Caki2 (cell line): ENCODE measurements at regions not wholly inside any gene's neighbourhood (a gene's known extent, or its start where the extent isn't known, plus 50 kb on each side); places are given as distances from the start of the nearest gene placed in this dataset.

ENCODE experiments used
- DNase-seq: peaks from one replicate; pipeline ENCODE4 v3.0.0-alpha.2; 2015; ENCODE audit warnings: low read depth
- in situ Hi-C: cut with HindIII; loops from 2 replicates; pipeline ENCODE4 v1.10.0; 2016; ENCODE audit warnings: low sequenced_read_pairs, low pct_unique_long_range_greater_than_20kb, mixed read lengths

GRCh38 chr13:112124141-112124540 lies 57.2 kb downstream of the SOX1 start:
- in situ Hi-C loops, result no loop called here
- no peak for DNase-seq

GRCh38 chr13:112127564-112128330 lies 60.8 kb downstream of the SOX1 start:
- in situ Hi-C loops, result no loop called here
- DNase-seq, result no peak

- in situ Hi-C loops, result no loop called here
- DNase-seq, result no peak
Measured at GRCh38 chr13:112128331-112128610, 61.3 kb downstream of the SOX1 start.

GRCh38 chr13:112130418-112130817 lies 63.5 kb downstream of the SOX1 start:
- in situ Hi-C loops, result no loop called here
- no peak for DNase-seq

- DNase-seq, result no peak
- in situ Hi-C loops, result no loop called here
Measured at GRCh38 chr13:112131081-112131712, 64.2 kb downstream of the SOX1 start.

- in situ Hi-C loops, result no loop called here
- DNase-seq, result no peak
Measured at GRCh38 chr13:112131713-112132113, 64.8 kb downstream of the SOX1 start.

- no peak for DNase-seq
- in situ Hi-C loops, result no loop called here
Measured at GRCh38 chr13:112132142-112132541, 65.2 kb downstream of the SOX1 start.

- DNase-seq, result no peak
- in situ Hi-C loops, result no loop called here
Measured at GRCh38 chr13:112132619-112133018, 65.7 kb downstream of the SOX1 start.

- no peak for DNase-seq
- in situ Hi-C loops, result no loop called here
Measured at GRCh38 chr13:112133499-112134390, 66.8 kb downstream of the SOX1 start.

GRCh38 chr13:112134391-112135075 lies 67.6 kb downstream of the SOX1 start:
- in situ Hi-C loops, result no loop called here
- DNase-seq, result no peak

- in situ Hi-C loops, result no loop called here
- no peak for DNase-seq
Measured at GRCh38 chr13:112136095-112136494, 69.1 kb downstream of the SOX1 start.

- in situ Hi-C loops, result no loop called here
Measured at GRCh38 chr13:112137144-112137543, 70.2 kb downstream of the SOX1 start.

GRCh38 chr13:112140366-112140765 lies 73.4 kb downstream of the SOX1 start:
- in situ Hi-C loops, result no loop called here
- no peak for DNase-seq

More at GRCh38 chr13:112137144-112137543, 70.2 kb downstream of the SOX1 start:
- no peak for DNase-seq

- in situ Hi-C loops, result no loop called here
- DNase-seq, result no peak
Measured at GRCh38 chr13:112141643-112142400, 74.9 kb downstream of the SOX1 start.

- DNase-seq, result no peak
- in situ Hi-C loops, result no loop called here
Measured at GRCh38 chr13:112142401-112142930, 75.5 kb downstream of the SOX1 start.

GRCh38 chr13:112143046-112143752 lies 76.2 kb downstream of the SOX1 start:
- DNase-seq, result no peak
- in situ Hi-C loops, result no loop called here
